ENCODE measurements at regions not wholly inside any gene's neighbourhood (a gene's known extent, or its start where the extent isn't known, plus 50 kb on each side); places are given as distances from the start of the nearest gene placed in this dataset.
"Not testable (repeated sequence)": the region's sequence is repeated elsewhere in the genome, so short reads cannot be mapped to it uniquely, and the experiment has no call there.

GRCh38 chr4:114332119-114332518, 266.5 kb upstream of the UGT8 start:
- H3K4me3 ChIP-seq = no peak overlapping the region
- no peak for DNase-seq (ENCODE audit: extremely low spot score in 2 of 2)
- TF ChIP-seq POLR2A (IDR thresholded peaks at IDR 0.05) = no peak
- TF ChIP-seq POLR2AphosphoS5 (IDR thresholded peaks at IDR 0.05; ENCODE audit: insufficient read depth in 1 of 2, low read depth in 1 of 2) = no peak
- TF ChIP-seq CTCF (IDR thresholded peaks at IDR 0.05) = no peak

GRCh38 chr4:114334363-114334762, 264.2 kb upstream of the UGT8 start:
- H3K36me3 ChIP-seq; H3K27me3 ChIP-seq; H3K27ac ChIP-seq; H3K4me3 ChIP-seq; H3K9me3 ChIP-seq; DNase-seq (ENCODE audit: extremely low spot score in 2 of 2); intact Hi-C loops (cut with DNase I); H3K4me1 ChIP-seq: not testable (repeated sequence)

More at GRCh38 chr4:114332119-114332518, 266.5 kb upstream of the UGT8 start:
- no peaks in the 10 kb centered on the region for H3K9me3 ChIP-seq
- H3K27ac ChIP-seq = no peak overlapping the region
- no peaks in the 10 kb centered on the region for H3K27me3 ChIP-seq
- intact Hi-C loops (cut with DNase I) = no loop called here
- H3K36me3 ChIP-seq = no peaks in the 10 kb centered on the region
- no peaks in the 10 kb centered on the region for H3K4me1 ChIP-seq

- DNase-seq (ENCODE audit: extremely low spot score in 2 of 2) = no peak
- intact Hi-C loops (cut with DNase I) = no loop called here
- Histone ChIP-seq H3K4me3 (no peak overlapping the region), H3K36me3 (no peaks in the 10 kb centered on the region), H3K27me3 (no peaks in the 10 kb centered on the region), H3K4me1 (no peaks in the 10 kb centered on the region), H3K9me3 (no peaks in the 10 kb centered on the region), H3K27ac (no peak overlapping the region)
- no peak for TF ChIP-seq POLR2A (IDR thresholded peaks at IDR 0.05)
- no peak for TF ChIP-seq POLR2AphosphoS5 (IDR thresholded peaks at IDR 0.05; ENCODE audit: insufficient read depth in 1 of 2, low read depth in 1 of 2)
- no peak for TF ChIP-seq CTCF (IDR thresholded peaks at IDR 0.05)
Measured at GRCh38 chr4:114334884-114335330, 263.7 kb upstream of the UGT8 start.

- no peak for DNase-seq (ENCODE audit: extremely low spot score in 2 of 2)
- H3K9me3 ChIP-seq = no peaks in the 10 kb centered on the region
- no peaks in the 10 kb centered on the region for H3K36me3 ChIP-seq
- H3K27ac ChIP-seq = no peak overlapping the region
- no peaks in the 10 kb centered on the region for H3K27me3 ChIP-seq
- H3K4me1 ChIP-seq = no peaks in the 10 kb centered on the region
- intact Hi-C loops (cut with DNase I) = no loop called here
- TF ChIP-seq POLR2AphosphoS5 (IDR thresholded peaks at IDR 0.05; ENCODE audit: insufficient read depth in 1 of 2, low read depth in 1 of 2) (no peak), POLR2A (IDR thresholded peaks at IDR 0.05) (no peak), CTCF (IDR thresholded peaks at IDR 0.05) (no peak)
- no peak overlapping the region for H3K4me3 ChIP-seq
Measured at GRCh38 chr4:114335339-114335738, 263.3 kb upstream of the UGT8 start.

GRCh38 chr4:114343015-114343414, 255.6 kb upstream of the UGT8 start:
- Histone ChIP-seq H3K9me3 (no peaks in the 10 kb centered on the region), H3K4me1 (no peaks in the 10 kb centered on the region), H3K4me3 (no peak overlapping the region), H3K36me3 (no peaks in the 10 kb centered on the region), H3K27ac (no peak overlapping the region), H3K27me3 (no peaks in the 10 kb centered on the region)
- DNase-seq (ENCODE audit: extremely low spot score in 2 of 2) = no peak
- TF ChIP-seq POLR2AphosphoS5 (IDR thresholded peaks at IDR 0.05; ENCODE audit: insufficient read depth in 1 of 2, low read depth in 1 of 2) (no peak), POLR2A (IDR thresholded peaks at IDR 0.05) (no peak)
- intact Hi-C loops (cut with DNase I) = no loop called here

- Histone ChIP-seq H3K4me3 (no peak overlapping the region), H3K9me3 (no peaks in the 10 kb centered on the region), H3K27me3 (no peaks in the 10 kb centered on the region), H3K4me1 (no peaks in the 10 kb centered on the region), H3K27ac (no peak overlapping the region), H3K36me3 (no peaks in the 10 kb centered on the region)
- intact Hi-C loops (cut with DNase I) = no loop called here
- no peak for DNase-seq (ENCODE audit: extremely low spot score in 2 of 2)
- TF ChIP-seq POLR2AphosphoS5 (IDR thresholded peaks at IDR 0.05; ENCODE audit: insufficient read depth in 1 of 2, low read depth in 1 of 2) (no peak), CTCF (IDR thresholded peaks at IDR 0.05) (no peak), POLR2A (IDR thresholded peaks at IDR 0.05) (no peak)
Measured at GRCh38 chr4:114349543-114350175, 248.9 kb upstream of the UGT8 start.

All from vagina (tissue), 2 donors.